ENCODE measurements at regions not wholly inside any gene's neighbourhood (a gene's known extent, or its start where the extent isn't known, plus 50 kb on each side); places are given as distances from the start of the nearest gene placed in this dataset.

DNA sequence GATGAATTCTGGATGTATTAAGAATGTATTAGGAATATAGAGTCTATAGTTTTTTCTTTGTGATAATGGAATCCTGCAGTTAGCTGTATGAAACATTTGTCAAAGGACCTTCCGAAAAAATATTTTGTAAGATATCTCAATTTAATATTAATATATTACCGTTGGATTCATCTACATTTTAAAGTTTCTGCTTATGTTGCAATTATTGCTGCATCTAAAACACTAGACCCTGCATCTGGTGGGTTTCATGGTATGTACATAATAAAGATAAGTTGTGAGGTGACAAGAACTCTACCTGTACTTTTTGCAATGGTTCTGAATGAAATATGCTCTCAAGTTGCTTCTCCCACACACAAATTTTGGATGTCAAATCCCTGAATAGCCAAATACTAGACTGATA is 565.9 kb upstream of the FBXO33 start:
- no peak overlapping the region for H3K27ac Mint-ChIP-seq
- DNase-seq (ENCODE audit: extremely low spot score, unreplicated experiment), result no peak
- H3K4me3 Mint-ChIP-seq, result no peak overlapping the region
- H3K27me3 Mint-ChIP-seq, result peaks cover 3% of the 10 kb centered on the region
- TF ChIP-seq, protein P1, sequence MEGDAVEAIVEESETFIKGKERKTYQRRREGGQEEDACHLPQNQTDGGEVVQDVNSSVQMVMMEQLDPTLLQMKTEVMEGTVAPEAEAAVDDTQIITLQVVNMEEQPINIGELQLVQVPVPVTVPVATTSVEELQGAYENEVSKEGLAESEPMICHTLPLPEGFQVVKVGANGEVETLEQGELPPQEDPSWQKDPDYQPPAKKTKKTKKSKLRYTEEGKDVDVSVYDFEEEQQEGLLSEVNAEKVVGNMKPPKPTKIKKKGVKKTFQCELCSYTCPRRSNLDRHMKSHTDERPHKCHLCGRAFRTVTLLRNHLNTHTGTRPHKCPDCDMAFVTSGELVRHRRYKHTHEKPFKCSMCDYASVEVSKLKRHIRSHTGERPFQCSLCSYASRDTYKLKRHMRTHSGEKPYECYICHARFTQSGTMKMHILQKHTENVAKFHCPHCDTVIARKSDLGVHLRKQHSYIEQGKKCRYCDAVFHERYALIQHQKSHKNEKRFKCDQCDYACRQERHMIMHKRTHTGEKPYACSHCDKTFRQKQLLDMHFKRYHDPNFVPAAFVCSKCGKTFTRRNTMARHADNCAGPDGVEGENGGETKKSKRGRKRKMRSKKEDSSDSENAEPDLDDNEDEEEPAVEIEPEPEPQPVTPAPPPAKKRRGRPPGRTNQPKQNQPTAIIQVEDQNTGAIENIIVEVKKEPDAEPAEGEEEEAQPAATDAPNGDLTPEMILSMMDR (conservative IDR thresholded peaks at IDR 0.05), result no peak
- no peaks in the 10 kb centered on the region for H3K36me3 Mint-ChIP-seq
- no peaks in the 10 kb centered on the region for H3K9me3 Mint-ChIP-seq
- no peaks in the 10 kb centered on the region for H3K4me1 Mint-ChIP-seq (ENCODE audit: unreplicated experiment)

DNA sequence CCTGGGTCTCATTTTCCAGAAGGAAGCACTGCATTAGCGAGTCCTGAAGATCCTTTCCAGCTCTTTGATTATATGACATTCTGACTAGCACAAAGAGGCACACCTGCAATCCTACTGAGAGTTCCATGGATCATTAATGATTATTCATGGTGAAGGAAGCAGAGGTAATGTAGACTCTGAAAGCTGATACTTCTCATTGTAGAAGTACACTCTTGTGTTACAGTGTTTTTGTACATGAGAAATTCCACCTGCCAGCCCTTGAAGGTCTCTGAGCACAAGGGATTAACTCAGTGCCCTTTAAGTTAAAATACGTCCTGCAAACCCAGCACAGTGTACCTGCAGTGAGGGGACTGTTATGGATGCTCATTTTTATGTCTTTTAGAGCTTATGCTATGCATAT is 558.8 kb upstream of the FBXO33 start:
- Mint-ChIP-seq H3K36me3 (no peaks in the 10 kb centered on the region), H3K4me3 (no peak overlapping the region), H3K9me3 (no peaks in the 10 kb centered on the region), H3K27me3 (peaks cover 3% of the 10 kb centered on the region), H3K27ac (no peak overlapping the region), H3K4me1 (ENCODE audit: unreplicated experiment) (no peaks in the 10 kb centered on the region)
- no peak for DNase-seq (ENCODE audit: extremely low spot score, unreplicated experiment)
- TF ChIP-seq, protein P1 (conservative IDR thresholded peaks at IDR 0.05), result no peak

DNA sequence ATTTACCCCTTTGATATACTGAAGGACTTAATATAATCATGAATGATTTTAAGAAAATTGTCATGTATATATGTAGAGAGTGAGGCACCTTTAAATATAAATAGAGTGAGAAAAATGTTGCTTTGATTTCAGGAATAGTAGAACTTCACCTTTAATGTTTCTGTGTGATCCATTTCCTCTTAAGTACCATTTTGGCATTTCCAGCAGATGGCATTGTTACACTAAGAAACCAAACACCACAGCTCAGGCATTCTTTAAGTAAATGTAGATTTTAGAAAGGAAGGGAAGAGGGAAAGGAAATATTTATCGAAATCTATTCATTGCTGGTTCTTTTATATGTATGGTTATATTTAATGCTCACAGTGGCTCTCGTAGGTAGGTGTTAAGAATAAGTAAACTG is 556.7 kb upstream of the FBXO33 start:
- no peak overlapping the region for H3K4me3 Mint-ChIP-seq
- H3K9me3 Mint-ChIP-seq, result no peaks in the 10 kb centered on the region
- no peaks in the 10 kb centered on the region for H3K36me3 Mint-ChIP-seq
- TF ChIP-seq, protein P1 (conservative IDR thresholded peaks at IDR 0.05), result peak; percentile 78
- H3K4me1 Mint-ChIP-seq (ENCODE audit: unreplicated experiment), result no peaks in the 10 kb centered on the region
- no peak overlapping the region for H3K27ac Mint-ChIP-seq
- DNase-seq (ENCODE audit: extremely low spot score, unreplicated experiment), result no peak
- peaks cover 3% of the 10 kb centered on the region for H3K27me3 Mint-ChIP-seq

GRCh38 chr14:39984323-39984722 is 552.1 kb upstream of the FBXO33 start:
- peaks cover 7% of the 10 kb centered on the region for H3K27me3 Mint-ChIP-seq

DNA sequence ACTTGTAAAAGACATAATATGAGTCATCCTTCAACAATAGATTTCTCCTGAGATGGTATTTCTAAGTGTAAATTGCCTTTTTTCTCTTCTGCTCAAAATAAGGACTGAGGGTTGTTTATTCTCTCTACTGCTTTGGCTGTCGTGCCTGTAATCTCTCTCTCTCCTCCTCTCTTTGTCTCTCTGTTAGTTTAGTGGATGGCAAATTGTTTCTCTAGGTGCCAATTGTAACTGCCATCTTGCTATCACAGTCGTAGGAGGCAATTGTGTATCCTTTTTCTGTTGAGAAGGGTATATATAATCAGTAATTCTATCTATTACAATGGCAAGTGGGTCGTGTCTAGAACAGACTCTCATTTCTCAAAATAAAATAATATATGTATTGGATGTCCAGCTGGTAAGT is 545.0 kb upstream of the FBXO33 start:
- TF ChIP-seq, protein P1 (conservative IDR thresholded peaks at IDR 0.05), result no peak
- no peak overlapping the region for H3K4me3 Mint-ChIP-seq
- H3K27me3 Mint-ChIP-seq, result peaks cover 7% of the 10 kb centered on the region

More at GRCh38 chr14:39984323-39984722, 552.1 kb upstream of the FBXO33 start:
- no peak overlapping the region for H3K27ac Mint-ChIP-seq
- H3K4me1 Mint-ChIP-seq (ENCODE audit: unreplicated experiment), result no peaks in the 10 kb centered on the region
- no peaks in the 10 kb centered on the region for H3K36me3 Mint-ChIP-seq
- DNase-seq (ENCODE audit: extremely low spot score, unreplicated experiment), result no peak
- TF ChIP-seq, protein P1 (conservative IDR thresholded peaks at IDR 0.05), result no peak
- no peak overlapping the region for H3K4me3 Mint-ChIP-seq
- H3K9me3 Mint-ChIP-seq, result no peaks in the 10 kb centered on the region

GRCh38 chr14:39974036-39974435 is 541.8 kb upstream of the FBXO33 start:
- TF ChIP-seq, protein P1 (conservative IDR thresholded peaks at IDR 0.05), result no peak
- no peak overlapping the region for H3K27ac Mint-ChIP-seq
- H3K9me3 Mint-ChIP-seq, result no peaks in the 10 kb centered on the region
- DNase-seq (ENCODE audit: extremely low spot score, unreplicated experiment), result no peak
- H3K36me3 Mint-ChIP-seq, result no peaks in the 10 kb centered on the region
- H3K4me1 Mint-ChIP-seq (ENCODE audit: unreplicated experiment), result no peaks in the 10 kb centered on the region
- no peak overlapping the region for H3K4me3 Mint-ChIP-seq
- no peaks in the 10 kb centered on the region for H3K27me3 Mint-ChIP-seq

More for the DNA sequence above, 545.0 kb upstream of the FBXO33 start:
- H3K36me3 Mint-ChIP-seq, result no peaks in the 10 kb centered on the region
- H3K4me1 Mint-ChIP-seq (ENCODE audit: unreplicated experiment), result no peaks in the 10 kb centered on the region
- DNase-seq (ENCODE audit: extremely low spot score, unreplicated experiment), result no peak
- H3K9me3 Mint-ChIP-seq, result no peaks in the 10 kb centered on the region
- no peak overlapping the region for H3K27ac Mint-ChIP-seq

Measured in type B pancreatic cell (in vitro differentiated cells).